GM12891 (cell line): ENCODE measurements at regions not wholly inside any gene's neighbourhood (a gene's known extent, or its start where the extent isn't known, plus 50 kb on each side); places are given as distances from the start of the nearest gene placed in this dataset.

ENCODE experiments used
- PAX5 ChIP-seq: IDR thresholded peaks from 2 replicates; pipeline ENCODE4 v1.6.1; 2011; ENCODE audit warnings: low read length, moderate library complexity, mild to moderate bottlenecking; ENCODE audit not compliant: insufficient read depth, severe bottlenecking
- POLR2A ChIP-seq: IDR thresholded peaks from 2 replicates; pipeline ENCODE4 v1.6.1; 2011; ENCODE audit warnings: low read depth, low read length, control low read depth
- POLR2AphosphoS5 ChIP-seq: IDR thresholded peaks from 2 replicates; pipeline ENCODE4 v1.6.1; 2011; ENCODE audit warnings: low read depth, low read length, control low read depth
- SPI1 ChIP-seq: IDR thresholded peaks from 2 replicates; pipeline ENCODE4 v1.6.1; 2011; ENCODE audit warnings: low read depth, low read length, control low read depth
- TAF1 ChIP-seq: IDR thresholded peaks from 2 replicates; pipeline ENCODE4 v1.6.1; 2011; ENCODE audit warnings: low read depth, low read length, control low read depth

DNA sequence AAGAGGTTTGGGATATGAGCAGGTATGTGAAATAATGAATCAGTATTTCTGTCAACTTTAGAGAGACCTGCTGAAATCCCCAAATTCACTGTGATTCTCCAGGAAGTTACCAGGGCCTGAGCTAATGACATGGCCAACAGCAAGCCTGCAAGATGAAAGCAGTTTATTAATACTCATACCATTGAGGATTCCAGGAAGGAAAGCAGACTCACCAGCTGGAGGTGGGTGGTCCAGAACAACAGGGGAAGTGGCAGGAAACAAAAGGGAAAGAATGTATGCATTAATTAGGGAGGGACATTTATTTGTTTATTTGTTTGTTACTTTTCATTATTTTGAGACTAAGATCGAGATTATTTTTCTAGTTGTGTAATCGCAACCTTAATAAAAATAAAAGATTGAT lies 196.6 kb upstream of the AGA start:
- TF ChIP-seq POLR2A = no peak
- TF ChIP-seq POLR2AphosphoS5 = no peak
- TF ChIP-seq SPI1 = no peak
- TF ChIP-seq TAF1 = no peak
- TF ChIP-seq PAX5 = no peak
